Heart left ventricle (tissue), 16 donors: ENCODE measurements at regions not wholly inside any gene's neighbourhood (a gene's known extent, or its start where the extent isn't known, plus 50 kb on each side); places are given as distances from the start of the nearest gene placed in this dataset.
A peak's percentile ranks its signal among the peaks of the same experiment; 100 is the strongest.

Source experiments
- ATAC-seq, 4 donors: fragments of 200-7000 bp; cut with Tn5 transposase; one replicate each; pipeline ENCODE4 v1.9.1; 2020 to 2022; ENCODE audit warnings: moderate library complexity in 4 of 4, mild to moderate bottlenecking in 3 of 4, moderate number of reproducible peaks in 1 of 4
- DNase-seq, 5 donors: peaks; one replicate each; pipeline ENCODE4 v3.0.0-alpha.2; 2020
- H3K27ac ChIP-seq, 12 donors: fragments of 200-600 bp; sonication (generic) in 4 of 12; one replicate each; pipeline versions ENCODE4 v1.5.0 to v1.8.0; 2016 to 2022; ENCODE audit warnings: mild to moderate bottlenecking in 2 of 12
- H3K27me3 ChIP-seq, 9 donors: fragments of 200-600 bp; sonication (generic) in 2 of 9; one replicate each; pipeline versions ENCODE4 v1.5.1 to v1.8.0; 2016 to 2022; ENCODE audit warnings: mild to moderate bottlenecking in 3 of 9
- H3K36me3 ChIP-seq, 9 donors: fragments of 200-600 bp; sonication (generic) in 2 of 9; one replicate each; pipeline versions ENCODE4 v1.5.0 to v1.8.0; 2018 to 2022; ENCODE audit warnings: mild to moderate bottlenecking in 2 of 9
- H3K4me1 ChIP-seq, 12 donors: fragments of 200-600 bp; sonication (generic) in 4 of 12; one replicate each; pipeline versions ENCODE4 v1.5.0 to v1.8.0; 2016 to 2022; ENCODE audit warnings: mild to moderate bottlenecking in 3 of 12
- H3K4me3 ChIP-seq, 12 donors: fragments of 200-600 bp; sonication (generic) in 4 of 12; one replicate each; pipeline versions ENCODE4 v1.5.0 to v1.8.0; 2017 to 2022; ENCODE audit warnings: mild to moderate bottlenecking in 9 of 12, moderate library complexity in 4 of 12
- H3K9me3 ChIP-seq, 12 donors: fragments of 200-600 bp; sonication (generic) in 4 of 12; one replicate each; pipeline versions ENCODE4 v1.5.0 to v1.8.0; 2016 to 2022; ENCODE audit warnings: mild to moderate bottlenecking in 1 of 12
- POLR2A ChIP-seq, 2 donors: fragments of 450-650 bp; IDR thresholded peaks; one replicate each; pipeline ENCODE4 v1.6.1; 2017; ENCODE audit warnings: antibody characterized with exemption in 2 of 2, mild to moderate bottlenecking in 2 of 2, moderate library complexity in 2 of 2
- WGBS, 4 donors: extraction: QIAGEN DNeasy Blood & Tissue Kit in 2 of 4; methylation state at CpG; one replicate each; pipeline versions ENCODE4 v1.1.5 to v1.1.7; 2013 to 2018; 5-methylcytosine and 5-hydroxymethylcytosine counted together
- intact Hi-C, 10 donors: fragments of 100-400 bp; cut with DNase I; formaldehyde crosslinking; loops; one replicate each; pipeline versions ENCODE4 v1.11.1 to v1.14.2; 2022
- TF ChIP-seq, protein P1 (sequence below), 12 donors: fragments of 200-600 bp; sonication (generic) in 4 of 12; IDR thresholded peaks; one replicate each; pipeline versions ENCODE4 v1.5.0 to v1.8.0; 2018 to 2022; ENCODE audit warnings: antibody characterized with exemption in 12 of 12, mild to moderate bottlenecking in 5 of 12
- donor health status: ischemic (EF 13 %, LVEDD 7.1; RV severe dilation, severe dysfunction).
- donor health status: healthy with polysubstance abuse.
- donor health status: DM: no; HTN: yes; CAD: no.
- donor health status: DM: no; HTN: no; CAD: no.
- donor health status: ischemic (EF 25% LVEDD 6.9; RV normal size, moderate dysfunction).
- donor health status: ischemic (EF 25% LVEDD 5.7; RV mildly dilated, moderate dysfunction).
- donor health status: healthy.
- donor health status: DM: yes; HTN: yes; CAD: no.
- donor health status: ischemic (EF 35%, LVEDD 5.7; RV mildly dilated, moderate dysfunction).
- donor health status: nonischemic (EF 11% LVEDD 7.7; RV severe dilation, severe dysfunction).
- donor health status: DM: yes; HTN: yes; CAD: no.
- donor health status: PGD.
- donor health status: ischemic (EF 29% LVEDD 5.4; RV normal size, mild dysfunction).
- donor health status: nonischemic (EF 23%, LVEDD 6.1; RV moderate dilation, normal function).

GRCh38 chr10:42962110-42962901, 114.6 kb upstream of the RET start:
- Histone ChIP-seq H3K27me3 (no peaks in the 10 kb centered on the region), H3K27ac (peak overlapping the region in 5 of 12 donors; percentile 18 to 70 (median 51)), H3K4me3 (no peak overlapping the region), H3K9me3 (peaks cover 0 to 2% (median 0%) of the 10 kb centered on the region in 12 donors), H3K36me3 (no peaks in the 10 kb centered on the region), H3K4me1 (peaks cover 0 to 32% (median 18%) of the 10 kb centered on the region in 12 donors)
- intact Hi-C loops = no loop called here
- TF ChIP-seq, protein P1, sequence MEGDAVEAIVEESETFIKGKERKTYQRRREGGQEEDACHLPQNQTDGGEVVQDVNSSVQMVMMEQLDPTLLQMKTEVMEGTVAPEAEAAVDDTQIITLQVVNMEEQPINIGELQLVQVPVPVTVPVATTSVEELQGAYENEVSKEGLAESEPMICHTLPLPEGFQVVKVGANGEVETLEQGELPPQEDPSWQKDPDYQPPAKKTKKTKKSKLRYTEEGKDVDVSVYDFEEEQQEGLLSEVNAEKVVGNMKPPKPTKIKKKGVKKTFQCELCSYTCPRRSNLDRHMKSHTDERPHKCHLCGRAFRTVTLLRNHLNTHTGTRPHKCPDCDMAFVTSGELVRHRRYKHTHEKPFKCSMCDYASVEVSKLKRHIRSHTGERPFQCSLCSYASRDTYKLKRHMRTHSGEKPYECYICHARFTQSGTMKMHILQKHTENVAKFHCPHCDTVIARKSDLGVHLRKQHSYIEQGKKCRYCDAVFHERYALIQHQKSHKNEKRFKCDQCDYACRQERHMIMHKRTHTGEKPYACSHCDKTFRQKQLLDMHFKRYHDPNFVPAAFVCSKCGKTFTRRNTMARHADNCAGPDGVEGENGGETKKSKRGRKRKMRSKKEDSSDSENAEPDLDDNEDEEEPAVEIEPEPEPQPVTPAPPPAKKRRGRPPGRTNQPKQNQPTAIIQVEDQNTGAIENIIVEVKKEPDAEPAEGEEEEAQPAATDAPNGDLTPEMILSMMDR (IDR thresholded peaks at IDR 0.05) = no peak
- TF ChIP-seq POLR2A (IDR thresholded peaks at IDR 0.05) = no peak
- WGBS, 4 donors = 47 to 81% (median 61%) methylated on average over 5 to 16 of the region's 16 CpGs
- peak in 3 of 4 donors; percentile 25 to 75 (median 39) for ATAC-seq
- peak in 4 of 5 donors; percentile 49 to 74 (median 62) for DNase-seq

DNA sequence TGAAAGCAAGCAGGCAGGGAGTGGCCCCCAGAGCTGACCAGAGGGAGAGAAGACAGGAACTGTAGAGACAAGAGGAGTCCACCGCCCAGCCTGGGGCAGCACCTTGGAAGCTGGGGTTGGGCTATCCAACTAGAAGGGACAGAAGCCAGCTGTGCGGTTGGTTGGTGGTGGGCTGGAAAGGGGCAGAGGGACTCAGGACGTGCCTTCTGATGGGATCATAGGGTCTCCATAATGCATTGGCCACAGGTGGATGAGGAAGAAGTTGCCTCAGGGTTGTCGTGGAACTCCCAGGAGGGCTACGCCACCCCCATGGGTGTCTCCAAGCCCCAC, 114.0 kb upstream of the RET start:
- H3K4me3 ChIP-seq = no peak overlapping the region
- H3K27me3 ChIP-seq = no peaks in the 10 kb centered on the region
- intact Hi-C loops = no loop called here
- ATAC-seq = no peak
- H3K9me3 ChIP-seq = no peaks in the 10 kb centered on the region
- WGBS, 4 donors = 90 to 95% (median 94%) methylated on average over 5 of the region's 5 CpGs
- H3K4me1 ChIP-seq = peaks cover 0 to 32% (median 18%) of the 10 kb centered on the region in 12 donors
- DNase-seq = peak in 3 of 5 donors; percentile 6 to 63 (median 12)
- no peaks in the 10 kb centered on the region for H3K36me3 ChIP-seq
- peak overlapping the region in 2 of 12 donors; percentile 9 to 46 for H3K27ac ChIP-seq
- TF ChIP-seq, protein P1 (IDR thresholded peaks at IDR 0.05) = no peak
- no peak for TF ChIP-seq POLR2A (IDR thresholded peaks at IDR 0.05)

DNA sequence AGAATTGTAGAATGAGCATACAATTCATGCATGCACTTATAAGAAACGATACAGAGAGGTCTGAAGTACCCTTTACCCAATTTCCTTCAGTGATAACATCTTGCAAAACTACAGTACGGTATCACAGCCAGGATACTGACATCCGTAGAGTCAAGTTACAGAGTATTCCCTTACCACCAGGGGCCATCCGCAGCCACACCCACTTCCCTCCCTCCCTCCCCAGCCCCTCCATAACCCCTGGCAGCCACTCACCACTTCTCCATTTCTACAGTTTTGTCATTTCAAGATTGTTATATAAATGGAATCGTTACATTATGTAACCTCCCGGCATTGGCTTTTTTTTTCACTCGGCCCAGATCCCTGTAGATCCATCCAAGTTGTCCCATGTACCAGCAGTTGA, 113.6 kb upstream of the RET start:
- Histone ChIP-seq H3K9me3 (no peaks in the 10 kb centered on the region), H3K36me3 (no peaks in the 10 kb centered on the region), H3K27me3 (no peaks in the 10 kb centered on the region), H3K4me1 (peaks cover 0 to 32% (median 18%) of the 10 kb centered on the region in 12 donors), H3K4me3 (no peak overlapping the region), H3K27ac (no peak overlapping the region)
- TF ChIP-seq, protein P1 (IDR thresholded peaks at IDR 0.05) = no peak
- TF ChIP-seq POLR2A (IDR thresholded peaks at IDR 0.05) = no peak
- ATAC-seq (no peak), DNase-seq (peak in 4 of 5 donors; percentile 5 to 18 (median 10))
- intact Hi-C loops = no loop called here
- 50 to 63% (median 55%) methylated on average over 7 of the region's 7 CpGs for WGBS, 4 donors

GRCh38 chr10:42969147-42969546, 107.7 kb upstream of the RET start:
- no peak for TF ChIP-seq POLR2A (IDR thresholded peaks at IDR 0.05)
- TF ChIP-seq, protein P1 (IDR thresholded peaks at IDR 0.05) = no peak
- 74 to 85% (median 82%) methylated on average over 3 of the region's 3 CpGs for WGBS, 4 donors
- DNase-seq = peak in 2 of 5 donors; percentile 3 to 21
- intact Hi-C loops = no loop called here
- ATAC-seq = no peak
- Histone ChIP-seq H3K27me3 (peaks cover 0 to 7% (median 0%) of the 10 kb centered on the region in 9 donors), H3K36me3 (no peaks in the 10 kb centered on the region), H3K4me3 (no peak overlapping the region), H3K9me3 (no peaks in the 10 kb centered on the region), H3K4me1 (no peaks in the 10 kb centered on the region), H3K27ac (no peak overlapping the region)
